GM21723 (cell line): ENCODE measurements at regions not wholly inside any gene's neighbourhood (a gene's known extent, or its start where the extent isn't known, plus 50 kb on each side); places are given as distances from the start of the nearest gene placed in this dataset.

Source experiments
- ATAC-seq: cut with Tn5 transposase; IDR thresholded peaks from one replicate; pipeline ENCODE4 v1.9.1; 2021; ENCODE audit warnings: mild to moderate bottlenecking, moderate library complexity; ENCODE audit not compliant: unreplicated experiment

GRCh38 chr6:4311976-4312860, 176.8 kb upstream of the ECI2 start:
- ATAC-seq = no peak

- ATAC-seq = no peak
These were observed 174.2 kb upstream of the ECI2 start for GRCh38 chr6:4309540-4309939.

- ATAC-seq = no peak
These were observed 173.0 kb upstream of the ECI2 start for GRCh38 chr6:4308364-4308763.

GRCh38 chr6:4304927-4305455, 169.6 kb upstream of the ECI2 start:
- no peak for ATAC-seq

DNA sequence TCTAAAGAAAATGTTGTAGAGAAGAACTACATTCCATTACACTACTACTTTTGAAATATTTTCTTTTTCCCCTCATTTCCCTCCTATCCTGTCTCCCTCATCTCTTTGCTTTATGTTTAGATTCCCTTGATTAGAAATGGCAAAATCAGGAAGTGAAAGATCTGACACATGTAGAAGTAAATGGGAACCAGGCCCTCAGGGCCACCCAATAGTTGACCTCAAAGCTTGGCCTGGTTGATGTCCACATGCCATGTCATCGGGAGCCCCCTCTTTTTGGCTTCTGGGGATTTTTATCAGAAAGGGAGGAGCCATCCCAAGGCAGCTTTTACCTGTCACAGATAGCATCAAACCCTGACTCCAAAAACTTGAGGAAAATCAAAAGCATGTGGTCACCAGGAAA, 168.3 kb upstream of the ECI2 start:
- ATAC-seq = no peak

DNA sequence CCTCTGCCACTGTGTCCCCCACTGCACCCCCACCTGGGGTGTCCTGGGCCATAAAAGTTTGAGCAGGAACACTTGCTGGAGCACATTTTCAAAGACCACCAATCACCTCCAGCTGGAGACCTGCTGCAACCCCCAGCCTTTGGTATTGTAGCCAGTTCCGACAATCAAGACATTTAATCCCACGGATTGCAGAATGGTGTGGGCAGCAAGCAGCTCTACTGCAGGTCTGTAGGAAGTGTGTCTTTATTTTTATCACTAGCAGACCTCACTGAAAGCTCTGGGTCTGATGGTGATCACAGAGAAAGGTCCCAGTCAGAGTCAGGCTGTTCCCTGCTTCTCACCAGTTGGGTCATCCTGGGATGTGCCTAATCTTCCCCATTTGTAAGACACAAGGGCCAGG, 167.1 kb upstream of the ECI2 start:
- no peak for ATAC-seq

DNA sequence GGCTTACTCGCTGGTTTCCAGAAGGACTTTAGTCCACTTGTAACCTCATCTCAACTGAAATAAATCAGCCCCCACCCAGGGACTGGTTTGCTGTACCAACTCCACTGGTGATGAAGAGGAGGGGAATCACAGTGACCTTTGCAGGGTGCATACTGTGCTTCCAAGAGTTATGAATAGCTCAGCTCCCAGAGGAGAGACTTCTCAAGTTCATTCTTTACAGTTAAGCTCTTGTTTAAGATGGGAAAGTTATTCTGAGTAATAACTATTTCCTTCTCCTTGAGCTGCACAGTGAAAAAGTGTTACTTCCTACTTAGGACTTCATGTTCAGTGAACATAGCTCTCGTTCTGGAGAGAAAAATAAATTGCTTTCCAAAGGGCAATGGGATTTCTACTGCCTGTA, 166.5 kb upstream of the ECI2 start:
- ATAC-seq = no peak

DNA sequence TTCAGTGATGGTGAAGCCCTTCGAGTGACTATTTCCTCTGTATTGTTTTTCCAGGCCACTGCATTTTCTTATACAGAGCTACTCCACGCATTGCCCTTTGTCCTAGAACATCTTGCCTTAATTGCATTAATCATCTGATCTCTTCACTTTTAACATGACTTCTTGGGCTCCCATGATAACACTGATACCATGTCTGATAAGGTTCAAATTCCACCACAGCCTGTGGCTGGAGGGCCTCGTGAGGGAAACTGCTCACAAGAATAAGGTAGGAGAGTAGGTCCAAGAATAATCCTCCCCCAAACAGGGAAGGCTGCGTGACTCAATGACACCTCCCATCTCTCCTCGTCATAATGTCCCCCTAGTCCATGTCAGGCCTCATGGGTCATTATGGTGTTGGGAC, 165.5 kb upstream of the ECI2 start:
- ATAC-seq = no peak

- ATAC-seq = no peak
These were observed 164.1 kb upstream of the ECI2 start for GRCh38 chr6:4299476-4299875.

GRCh38 chr6:4297348-4297747, 162.0 kb upstream of the ECI2 start:
- ATAC-seq = no peak

- ATAC-seq = no peak
These were observed 161.2 kb upstream of the ECI2 start for GRCh38 chr6:4296552-4296951.

GRCh38 chr6:4295783-4296155, 160.4 kb upstream of the ECI2 start:
- no peak for ATAC-seq

- no peak for ATAC-seq
These were observed 159.8 kb upstream of the ECI2 start for GRCh38 chr6:4295058-4295782.

- no peak for ATAC-seq
These were observed 159.3 kb upstream of the ECI2 start for GRCh38 chr6:4294636-4295035.

GRCh38 chr6:4291453-4292403, 156.4 kb upstream of the ECI2 start:
- no peak for ATAC-seq

DNA sequence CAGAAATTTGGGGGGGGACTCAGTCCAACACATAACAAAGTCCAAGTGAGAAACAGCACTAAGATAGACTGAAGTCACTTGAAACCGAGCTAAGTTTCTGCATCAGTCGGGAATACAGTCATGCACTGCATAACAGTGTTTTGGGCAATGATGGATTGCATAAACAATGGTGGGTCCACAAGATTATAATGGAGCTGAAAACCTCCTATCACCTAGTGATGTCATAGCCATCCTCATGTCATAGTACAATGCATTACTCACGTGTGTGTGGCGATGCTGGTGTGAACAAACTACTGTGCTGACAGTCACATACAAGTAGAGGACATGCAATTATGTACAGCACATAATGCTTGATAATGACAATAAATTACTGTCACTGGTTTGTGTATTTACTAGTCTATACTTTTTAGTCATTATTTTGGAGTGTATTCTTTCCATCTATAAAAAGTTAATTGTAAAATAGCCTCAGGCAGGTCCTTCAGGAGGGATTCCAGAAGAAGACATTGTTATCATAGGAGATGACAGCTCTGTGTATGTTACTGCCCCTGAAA, 154.5 kb upstream of the ECI2 start:
- ATAC-seq = no peak

DNA sequence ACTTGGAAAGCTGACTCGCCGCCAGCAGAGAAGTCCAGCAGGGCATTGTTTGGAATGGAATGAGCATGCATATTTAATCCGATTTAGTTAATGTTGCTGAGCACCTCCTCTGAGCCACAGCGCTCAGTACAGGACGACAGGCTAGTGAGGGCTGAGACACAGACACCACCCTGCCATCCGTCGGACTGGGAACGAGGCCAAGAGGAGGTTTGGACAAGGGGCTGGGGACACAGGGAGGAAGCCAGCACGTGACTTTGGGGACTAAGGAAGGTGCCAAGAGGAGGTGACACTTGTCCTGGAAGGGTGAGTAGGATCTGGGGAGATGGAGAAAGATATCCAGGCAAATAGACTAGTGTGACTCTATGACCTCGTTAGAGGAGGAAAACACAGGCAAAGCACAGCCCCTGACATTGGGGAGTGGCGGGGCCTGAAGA, 152.5 kb upstream of the ECI2 start:
- no peak for ATAC-seq

DNA sequence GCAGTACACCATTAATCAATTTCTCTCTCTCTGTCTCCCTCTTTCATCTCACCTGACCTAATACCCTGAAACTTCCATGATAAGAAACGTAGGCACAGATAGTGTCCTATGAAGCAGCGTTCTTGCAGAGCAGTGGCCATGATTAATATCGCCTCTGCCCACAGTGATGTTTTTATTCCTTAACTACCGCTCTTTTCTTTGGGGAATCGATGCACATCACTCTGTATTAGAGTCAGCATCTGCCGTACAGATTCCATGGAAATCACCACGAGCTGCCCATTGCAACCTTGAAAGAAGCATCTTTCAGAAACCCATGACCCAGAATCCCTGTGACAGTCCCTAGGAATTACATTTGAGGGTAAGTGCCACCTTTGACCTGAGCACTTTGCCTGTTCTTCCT, 152.0 kb upstream of the ECI2 start:
- ATAC-seq = no peak

DNA sequence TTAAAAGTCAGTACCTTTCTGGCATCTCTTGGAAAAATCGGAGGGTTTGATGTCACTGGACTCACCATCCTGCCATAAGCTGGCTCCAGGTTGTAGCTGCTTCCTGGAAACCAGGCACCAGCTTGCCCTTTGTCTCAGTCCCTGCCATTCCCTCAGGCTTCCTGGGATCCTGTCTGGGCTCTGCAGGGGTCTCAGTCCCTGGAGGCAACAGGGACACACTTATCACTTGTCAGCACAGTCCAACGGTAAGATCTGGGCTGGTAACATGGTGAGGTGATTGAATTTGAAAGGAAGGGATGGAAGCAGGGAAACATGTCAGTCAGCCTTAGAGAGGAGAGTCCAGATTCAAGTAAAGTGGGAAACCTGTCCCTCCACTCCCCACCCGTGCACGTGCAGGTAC, 147.6 kb upstream of the ECI2 start:
- ATAC-seq = no peak
